ENCODE measurements at regions not wholly inside any gene's neighbourhood (a gene's known extent, or its start where the extent isn't known, plus 50 kb on each side); places are given as distances from the start of the nearest gene placed in this dataset.

GRCh38 chr6:116983375-116983774 is 106.3 kb downstream of the RFX6 start:
- TF ChIP-seq RAD21 (IDR thresholded peaks at IDR 0.05; ENCODE audit: insufficient read depth, low read depth, low read length), result no peak
- TF ChIP-seq GABPA (IDR thresholded peaks at IDR 0.05; ENCODE audit: low read depth), result no peak
- TF ChIP-seq SIN3A (IDR thresholded peaks at IDR 0.05; ENCODE audit: low read depth, low read length), result no peak
